Activated CD4-positive, alpha-beta T cell treated with anti-CD3 and anti-CD28 coated beads, Interleukin-2, amount 10 ng/mL, durations not matched to agents 7 days and 5 days (primary cell): ENCODE measurements at regions not wholly inside any gene's neighbourhood (a gene's known extent, or its start where the extent isn't known, plus 50 kb on each side); places are given as distances from the start of the nearest gene placed in this dataset.

Experiments
- CTCF ChIA-PET: fragments of 350-600 bp; sonication (Branson Sonifier 250); formaldehyde crosslinking; loops from one replicate; lab custom pipeline; 2021; ENCODE audit warnings: antibody characterized with exemption; lab: Charles Lee
- POLR2A ChIA-PET: fragments of 350-600 bp; sonication (Branson Sonifier 250); formaldehyde crosslinking; loops from one replicate; lab custom pipeline; 2021; ENCODE audit warnings: antibody characterized with exemption; lab: Charles Lee
- DNase-seq: peaks from one replicate; pipeline ENCODE4 v3.0.0-alpha.2; 2020
- H3K27ac Mint-ChIP-seq: one replicate; pipeline ENCODE4 v1.8.0; 2021; ENCODE audit warnings: mild to moderate bottlenecking, moderate library complexity, mixed read lengths
- H3K27me3 Mint-ChIP-seq: one replicate; pipeline ENCODE4 v1.8.0; 2021; ENCODE audit warnings: mixed read lengths
- H3K36me3 Mint-ChIP-seq: one replicate; pipeline ENCODE4 v1.8.0; 2021; ENCODE audit warnings: low read depth, mixed read lengths
- H3K4me1 Mint-ChIP-seq: one replicate; pipeline ENCODE4 v1.8.0; 2021; ENCODE audit warnings: mixed read lengths
- H3K4me3 Mint-ChIP-seq: one replicate; pipeline ENCODE4 v1.8.0; 2021; ENCODE audit warnings: mild to moderate bottlenecking, moderate library complexity, mixed read lengths
- H3K9me3 Mint-ChIP-seq: one replicate; pipeline ENCODE4 v1.8.0; 2021; ENCODE audit warnings: mixed read lengths

DNA sequence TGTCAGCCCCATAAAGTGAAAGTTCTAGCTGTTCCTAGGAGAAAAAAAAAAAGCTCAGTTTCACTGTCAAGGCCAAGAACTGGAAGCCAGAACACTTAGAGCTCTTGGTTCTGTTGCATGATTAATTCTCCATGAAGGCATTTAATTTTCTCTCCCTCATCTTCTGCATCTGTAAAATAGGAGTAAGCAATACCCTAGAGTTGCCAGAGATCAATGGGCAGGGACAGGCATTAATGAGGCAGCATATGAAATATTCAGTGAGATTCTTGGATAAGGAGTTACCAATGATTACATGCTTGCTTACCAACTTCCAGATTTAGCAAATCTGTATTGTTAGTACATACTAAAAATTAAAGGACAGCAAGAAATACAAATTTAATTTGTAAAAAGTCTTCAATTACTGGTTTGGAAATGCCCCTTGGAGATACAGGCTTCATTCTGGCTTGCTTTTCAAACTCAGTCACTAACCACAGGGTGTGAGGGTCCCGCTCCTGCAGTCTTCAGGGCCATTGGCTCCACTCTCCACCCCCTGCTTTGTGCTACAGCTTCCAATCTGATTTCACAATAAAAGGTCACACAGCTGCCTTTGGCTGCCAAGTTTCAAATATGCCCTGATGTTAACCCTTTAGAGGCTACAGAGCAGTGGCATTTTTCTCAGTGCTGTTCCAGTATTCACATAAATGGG is 624.6 kb downstream of the BNC2 start:
- POLR2A ChIA-PET = no interaction called here
- CTCF ChIA-PET = no interaction called here

GRCh38 chr9:16246785-16247184 is 623.7 kb downstream of the BNC2 start:
- H3K4me1 Mint-ChIP-seq = no peaks in the 10 kb centered on the region
- ChIA-PET POLR2A (no interaction called here), CTCF (no interaction called here)
- DNase-seq = no peak
- H3K4me3 Mint-ChIP-seq = no peak overlapping the region
- H3K9me3 Mint-ChIP-seq = no peaks in the 10 kb centered on the region
- no peaks in the 10 kb centered on the region for H3K27me3 Mint-ChIP-seq
- no peaks in the 10 kb centered on the region for H3K36me3 Mint-ChIP-seq
- no peak overlapping the region for H3K27ac Mint-ChIP-seq

More for the DNA sequence above, 624.6 kb downstream of the BNC2 start:
- Mint-ChIP-seq H3K27ac (no peak overlapping the region), H3K4me3 (no peak overlapping the region), H3K36me3 (no peaks in the 10 kb centered on the region), H3K9me3 (no peaks in the 10 kb centered on the region), H3K27me3 (no peaks in the 10 kb centered on the region), H3K4me1 (no peaks in the 10 kb centered on the region)
- DNase-seq = no peak

DNA sequence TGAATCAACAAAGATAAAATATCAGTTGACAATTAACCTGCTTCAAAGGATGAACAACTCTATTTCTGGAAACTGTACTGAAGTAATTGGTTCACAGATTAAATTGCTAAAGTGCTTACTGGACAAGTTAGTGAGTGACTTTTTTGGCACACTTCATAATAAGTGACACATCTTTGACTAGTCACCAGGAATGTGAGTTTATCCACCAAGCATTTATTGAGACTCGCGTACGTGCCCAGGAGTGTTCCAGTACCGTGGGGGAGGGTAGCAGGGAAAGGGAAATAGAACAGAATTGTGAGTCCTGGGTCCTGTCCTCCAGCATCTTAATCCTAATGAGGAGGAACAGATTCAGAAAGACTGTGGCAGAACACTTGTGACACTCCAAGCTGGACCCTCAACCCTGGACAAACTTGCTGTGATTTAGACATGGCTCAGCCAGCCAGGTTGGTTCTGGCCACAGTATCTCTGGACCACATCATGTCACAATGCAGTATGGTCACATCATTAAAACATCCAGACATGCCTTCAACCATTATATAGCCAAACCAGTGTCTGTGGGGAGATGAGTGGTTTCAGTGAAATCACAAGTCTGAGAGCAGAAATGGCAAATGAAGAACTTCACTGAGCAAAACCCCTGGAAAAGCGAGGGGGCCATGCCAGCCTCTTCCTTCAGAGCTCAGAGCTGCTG is 623.1 kb downstream of the BNC2 start:
- Mint-ChIP-seq H3K27ac (no peak overlapping the region), H3K9me3 (no peaks in the 10 kb centered on the region), H3K4me3 (no peak overlapping the region), H3K27me3 (no peaks in the 10 kb centered on the region), H3K4me1 (no peaks in the 10 kb centered on the region), H3K36me3 (no peaks in the 10 kb centered on the region)
- no peak for DNase-seq
- ChIA-PET CTCF (no interaction called here), POLR2A (no interaction called here)

DNA sequence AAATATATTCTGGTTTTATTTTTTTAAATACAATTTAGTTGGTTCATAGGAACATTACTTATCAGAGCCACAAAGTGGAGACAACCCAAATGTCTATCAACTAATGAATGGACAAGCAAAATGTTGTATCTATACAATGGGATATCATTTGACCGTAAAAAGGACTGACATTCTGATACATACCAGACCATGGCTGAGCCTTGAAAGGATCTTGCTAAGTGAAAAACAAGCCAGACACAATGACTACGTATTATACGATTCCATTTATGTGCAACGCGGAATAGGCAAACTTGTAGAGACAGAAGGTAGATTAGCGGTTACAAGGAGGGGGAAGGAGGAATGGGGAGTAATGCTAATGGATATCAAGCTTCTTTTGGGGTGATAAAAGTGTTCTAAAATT is 621.6 kb downstream of the BNC2 start:
- POLR2A ChIA-PET = no interaction called here

DNA sequence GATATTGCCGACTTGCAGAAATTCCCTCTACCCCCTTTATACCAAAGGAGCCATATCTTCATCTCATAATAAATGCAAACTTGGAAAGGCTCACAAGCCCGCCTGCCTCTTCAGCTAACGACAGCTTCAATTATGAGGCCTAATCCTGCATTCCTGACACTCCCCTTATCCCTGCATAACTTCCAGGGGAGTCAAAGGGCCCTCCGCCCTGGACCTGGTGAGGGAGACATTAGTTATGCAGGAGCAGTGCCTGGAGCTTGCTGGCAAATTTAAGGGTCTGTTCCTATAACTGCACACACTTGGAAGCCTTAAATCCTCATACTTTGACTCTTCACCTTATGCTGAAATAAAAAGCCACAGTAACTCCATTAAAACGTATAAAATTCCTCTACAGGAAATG is 617.9 kb downstream of the BNC2 start:
- Mint-ChIP-seq H3K36me3 (no peaks in the 10 kb centered on the region), H3K4me3 (no peak overlapping the region), H3K27me3 (no peaks in the 10 kb centered on the region), H3K4me1 (no peaks in the 10 kb centered on the region), H3K9me3 (no peaks in the 10 kb centered on the region), H3K27ac (no peak overlapping the region)
- ChIA-PET CTCF (no interaction called here), POLR2A (no interaction called here)
- no peak for DNase-seq

More for the DNA sequence above, 621.6 kb downstream of the BNC2 start:
- Mint-ChIP-seq H3K27me3 (no peaks in the 10 kb centered on the region), H3K27ac (no peak overlapping the region), H3K9me3 (no peaks in the 10 kb centered on the region), H3K4me1 (no peaks in the 10 kb centered on the region), H3K4me3 (no peak overlapping the region), H3K36me3 (no peaks in the 10 kb centered on the region)
- no peak for DNase-seq
- CTCF ChIA-PET = no interaction called here

DNA sequence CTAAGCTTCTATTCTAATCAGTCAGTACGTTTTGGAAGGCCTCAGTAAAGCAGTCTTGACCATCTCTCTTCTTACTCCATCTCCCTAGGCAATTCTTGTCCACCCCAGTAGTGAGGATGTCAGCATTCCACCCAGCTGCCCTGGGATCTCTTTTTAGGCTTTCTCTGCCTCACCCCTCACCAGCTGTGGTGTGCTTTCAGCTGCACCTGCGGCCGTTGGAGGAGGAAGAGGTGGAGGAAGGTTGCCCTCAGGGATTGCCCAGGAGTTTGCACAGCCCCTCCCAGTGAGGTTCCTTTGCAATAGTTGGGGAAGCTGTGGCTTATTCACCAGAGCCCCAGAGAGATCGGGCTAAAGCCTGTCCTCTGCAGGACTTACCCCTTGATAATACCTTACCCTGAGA is 615.8 kb downstream of the BNC2 start:
- no peaks in the 10 kb centered on the region for H3K36me3 Mint-ChIP-seq
- ChIA-PET CTCF (no interaction called here), POLR2A (no interaction called here)
- H3K27me3 Mint-ChIP-seq = no peaks in the 10 kb centered on the region
- no peak for DNase-seq
- no peaks in the 10 kb centered on the region for H3K9me3 Mint-ChIP-seq
- H3K4me3 Mint-ChIP-seq = no peak overlapping the region
- no peak overlapping the region for H3K27ac Mint-ChIP-seq
- peaks cover 3% of the 10 kb centered on the region for H3K4me1 Mint-ChIP-seq

DNA sequence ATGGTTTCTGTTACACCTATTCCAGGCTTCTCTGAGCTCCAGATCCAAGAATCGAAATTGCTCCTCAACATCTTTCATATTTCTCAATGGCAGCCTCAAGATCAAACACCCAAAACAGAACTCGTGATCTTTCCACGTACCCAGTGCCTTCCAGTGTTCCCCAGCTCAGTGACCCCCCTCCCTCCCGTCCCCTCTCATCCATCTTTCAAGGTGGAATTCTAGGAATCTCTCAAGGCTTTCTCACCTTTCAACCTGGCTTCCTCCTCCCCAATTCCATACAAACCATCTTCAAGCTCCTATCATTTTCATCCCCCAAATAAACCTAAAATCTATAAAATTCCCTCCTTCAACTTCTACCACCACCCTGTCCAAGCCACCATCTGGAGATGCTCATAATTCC is 615.3 kb downstream of the BNC2 start:
- Mint-ChIP-seq H3K27ac (no peak overlapping the region), H3K36me3 (no peaks in the 10 kb centered on the region), H3K4me3 (no peak overlapping the region), H3K9me3 (no peaks in the 10 kb centered on the region), H3K27me3 (no peaks in the 10 kb centered on the region), H3K4me1 (peaks cover 3% of the 10 kb centered on the region)
- ChIA-PET POLR2A (no interaction called here), CTCF (no interaction called here)
- no peak for DNase-seq

- no peak overlapping the region for H3K27ac Mint-ChIP-seq
- H3K4me3 Mint-ChIP-seq = no peak overlapping the region
- DNase-seq = no peak
- peaks cover 3% of the 10 kb centered on the region for H3K4me1 Mint-ChIP-seq
- POLR2A ChIA-PET = no interaction called here
- no peaks in the 10 kb centered on the region for H3K27me3 Mint-ChIP-seq
- H3K36me3 Mint-ChIP-seq = no peaks in the 10 kb centered on the region
- H3K9me3 Mint-ChIP-seq = no peaks in the 10 kb centered on the region
- CTCF ChIA-PET = no interaction called here
Measured at GRCh38 chr9:16257604-16258003, 612.9 kb downstream of the BNC2 start.

GRCh38 chr9:16258191-16258590 is 612.3 kb downstream of the BNC2 start:
- Mint-ChIP-seq H3K36me3 (no peaks in the 10 kb centered on the region), H3K9me3 (no peaks in the 10 kb centered on the region), H3K4me3 (no peak overlapping the region), H3K4me1 (peaks cover 3% of the 10 kb centered on the region), H3K27ac (no peak overlapping the region), H3K27me3 (no peaks in the 10 kb centered on the region)
- CTCF ChIA-PET = no interaction called here
- no peak for DNase-seq
- POLR2A ChIA-PET = no interaction called here

DNA sequence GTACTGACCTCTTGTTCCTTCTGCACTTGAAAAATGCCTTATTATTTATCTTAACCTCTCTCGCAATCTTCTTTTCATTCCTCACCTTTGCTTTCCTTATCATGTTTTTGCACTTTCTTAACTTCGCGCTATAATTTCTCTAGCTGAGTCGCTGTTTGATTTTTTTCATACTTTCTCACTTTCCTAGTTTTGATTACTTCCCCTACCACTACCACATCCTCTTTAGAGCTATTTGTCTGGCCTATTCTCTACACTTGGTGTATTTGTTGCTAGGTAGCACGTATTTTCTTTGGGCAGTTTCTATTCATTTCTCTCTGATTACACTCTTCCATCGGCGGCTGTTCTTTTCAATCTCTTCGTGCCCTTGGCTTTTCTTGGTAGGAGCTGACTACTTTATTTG is 611.8 kb downstream of the BNC2 start:
- H3K36me3 Mint-ChIP-seq = no peaks in the 10 kb centered on the region
- no peak for DNase-seq
- no peak overlapping the region for H3K27ac Mint-ChIP-seq
- ChIA-PET POLR2A (no interaction called here), CTCF (no interaction called here)
- H3K27me3 Mint-ChIP-seq = no peaks in the 10 kb centered on the region
- H3K4me3 Mint-ChIP-seq = no peak overlapping the region
- no peaks in the 10 kb centered on the region for H3K9me3 Mint-ChIP-seq
- peaks cover 3% of the 10 kb centered on the region for H3K4me1 Mint-ChIP-seq

DNA sequence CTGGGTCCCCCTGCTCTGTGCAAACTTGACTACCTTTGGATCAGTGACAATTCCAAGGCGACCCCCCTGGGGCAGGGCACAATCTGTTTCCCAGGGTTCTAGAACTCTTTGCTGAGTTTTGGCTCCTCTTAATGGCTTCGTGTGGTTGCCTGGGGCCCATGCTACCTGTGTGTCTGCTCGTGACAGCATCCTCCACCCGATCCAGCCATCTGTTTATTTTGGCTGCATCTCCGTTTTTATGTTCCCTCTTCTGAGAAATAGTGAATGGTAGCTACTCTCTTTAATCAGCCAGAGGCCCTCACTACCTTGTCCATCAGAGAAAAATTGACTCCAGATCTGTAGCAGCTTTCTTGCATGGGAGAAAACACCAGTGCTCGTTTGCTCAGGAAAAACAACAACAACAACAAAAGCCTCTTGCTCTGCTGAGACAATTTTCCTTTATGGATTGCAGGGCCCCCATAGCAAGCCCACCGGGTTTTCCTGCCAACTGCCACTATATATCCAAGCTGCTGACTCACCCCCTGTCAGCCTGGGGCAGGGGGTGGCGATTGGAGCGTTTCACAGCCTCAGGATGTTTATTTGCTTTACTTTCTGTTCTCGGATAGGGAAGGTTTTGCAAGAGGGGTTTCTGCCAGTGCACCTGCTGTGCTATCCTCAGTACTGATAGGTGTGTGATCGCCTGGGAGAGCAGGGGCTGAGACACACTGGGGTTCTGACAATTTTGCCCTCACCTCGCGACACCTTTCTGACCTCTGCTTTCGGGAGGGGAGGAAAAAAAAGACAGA is 607.8 kb downstream of the BNC2 start:
- DNase-seq = no peak
- ChIA-PET POLR2A (no interaction called here), CTCF (no interaction called here)
- Mint-ChIP-seq H3K4me3 (no peak overlapping the region), H3K27ac (no peak overlapping the region), H3K36me3 (no peaks in the 10 kb centered on the region), H3K4me1 (peaks cover 9% of the 10 kb centered on the region), H3K9me3 (no peaks in the 10 kb centered on the region), H3K27me3 (no peaks in the 10 kb centered on the region)

- H3K9me3 Mint-ChIP-seq = no peaks in the 10 kb centered on the region
- no peak overlapping the region for H3K27ac Mint-ChIP-seq
- POLR2A ChIA-PET = no interaction called here
- peaks cover 7% of the 10 kb centered on the region for H3K4me1 Mint-ChIP-seq
- CTCF ChIA-PET = no interaction called here
- no peaks in the 10 kb centered on the region for H3K36me3 Mint-ChIP-seq
- H3K27me3 Mint-ChIP-seq = no peaks in the 10 kb centered on the region
- H3K4me3 Mint-ChIP-seq = no peak overlapping the region
- DNase-seq = no peak
Measured at GRCh38 chr9:16265688-16266087, 604.8 kb downstream of the BNC2 start.

DNA sequence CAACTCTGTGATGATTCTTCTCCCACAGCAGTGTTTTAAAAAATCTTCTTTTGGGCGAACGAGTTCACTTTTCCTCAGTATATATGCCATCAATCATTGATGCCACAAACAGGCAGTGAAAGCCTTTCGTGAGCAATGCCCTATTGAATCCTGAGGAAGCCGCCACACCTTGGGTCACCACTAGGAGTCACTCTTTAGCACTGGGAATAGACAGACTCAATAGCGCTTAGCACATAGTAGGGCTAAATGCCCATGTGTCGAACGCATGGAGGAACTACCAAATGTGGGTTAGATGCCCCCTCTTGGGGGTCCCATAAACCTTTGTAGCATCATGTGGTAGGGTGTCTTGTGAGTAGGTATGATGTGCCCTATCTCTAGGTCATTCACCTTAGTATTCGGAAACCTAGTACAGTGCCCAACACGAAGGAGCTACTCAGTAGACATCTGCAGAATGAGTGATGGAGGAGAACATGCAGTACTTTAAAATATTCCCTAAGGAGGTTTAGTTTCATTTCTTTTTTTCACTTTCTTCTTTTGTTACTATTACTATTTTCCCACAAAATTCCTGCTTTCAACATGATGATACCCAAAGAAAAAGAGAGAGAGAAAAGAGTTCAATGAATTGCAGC is 603.7 kb downstream of the BNC2 start:
- POLR2A ChIA-PET = no interaction called here
- CTCF ChIA-PET = no interaction called here
- H3K9me3 Mint-ChIP-seq = no peaks in the 10 kb centered on the region
- H3K36me3 Mint-ChIP-seq = no peaks in the 10 kb centered on the region
- H3K4me1 Mint-ChIP-seq = peaks cover 7% of the 10 kb centered on the region
- no peak for DNase-seq
- no peaks in the 10 kb centered on the region for H3K27me3 Mint-ChIP-seq
- H3K4me3 Mint-ChIP-seq = no peak overlapping the region
- H3K27ac Mint-ChIP-seq = no peak overlapping the region
